Fibroblast of skin of abdomen (primary cell): ENCODE measurements at regions not wholly inside any gene's neighbourhood (a gene's known extent, or its start where the extent isn't known, plus 50 kb on each side); places are given as distances from the start of the nearest gene placed in this dataset.
A peak's percentile ranks its signal among the peaks of the same experiment; 100 is the strongest.

ENCODE experiments used
- DNase-seq: peaks from one replicate; pipeline ENCODE4 v3.0.0-alpha.2; 2013

- no peak for DNase-seq
Observed at GRCh38 chr3:147760941-147761340, 351.8 kb downstream of the ZIC1 start.

GRCh38 chr3:147773116-147773630, 364.0 kb downstream of the ZIC1 start:
- DNase-seq, result peak; percentile 4

GRCh38 chr3:147775411-147775810, 366.2 kb downstream of the ZIC1 start:
- DNase-seq, result no peak

GRCh38 chr3:147775816-147776530, 366.8 kb downstream of the ZIC1 start:
- no peak for DNase-seq

- DNase-seq, result peak; percentile 12
Observed at GRCh38 chr3:147793841-147794240, 384.7 kb downstream of the ZIC1 start.

- DNase-seq, result no peak
Observed at GRCh38 chr3:147794596-147794995, 385.4 kb downstream of the ZIC1 start.

- no peak for DNase-seq
Observed at GRCh38 chr3:147795418-147795817, 386.3 kb downstream of the ZIC1 start.

- peak; percentile 16 for DNase-seq
Observed at GRCh38 chr3:147797095-147797494, 387.9 kb downstream of the ZIC1 start.

- no peak for DNase-seq
Observed at GRCh38 chr3:147799601-147800000, 390.4 kb downstream of the ZIC1 start.

GRCh38 chr3:147807776-147808175, 398.6 kb downstream of the ZIC1 start:
- DNase-seq, result no peak

GRCh38 chr3:147809206-147809605, 400.0 kb downstream of the ZIC1 start:
- no peak for DNase-seq

- DNase-seq, result no peak
Observed at GRCh38 chr3:147812186-147812911, 403.2 kb downstream of the ZIC1 start.

- no peak for DNase-seq
Observed at GRCh38 chr3:147813256-147813655, 404.1 kb downstream of the ZIC1 start.

- DNase-seq, result peak; percentile 12
Observed at GRCh38 chr3:147816752-147817151, 407.6 kb downstream of the ZIC1 start.

GRCh38 chr3:147832611-147833010, 423.4 kb downstream of the ZIC1 start:
- DNase-seq, result no peak

- DNase-seq, result no peak
Observed at GRCh38 chr3:147836330-147836729, 427.2 kb downstream of the ZIC1 start.

GRCh38 chr3:147838652-147839051, 429.5 kb downstream of the ZIC1 start:
- no peak for DNase-seq

GRCh38 chr3:147843331-147843730, 434.2 kb downstream of the ZIC1 start:
- DNase-seq, result peak; percentile 14

GRCh38 chr3:147846293-147846692, 437.1 kb downstream of the ZIC1 start:
- no peak for DNase-seq

- DNase-seq, result no peak
Observed at GRCh38 chr3:147846854-147847478, 437.8 kb downstream of the ZIC1 start.

GRCh38 chr3:147851062-147851461, 441.9 kb downstream of the ZIC1 start:
- DNase-seq, result no peak

GRCh38 chr3:147854542-147854941, 445.4 kb downstream of the ZIC1 start:
- no peak for DNase-seq

GRCh38 chr3:147864754-147865354, 455.7 kb downstream of the ZIC1 start:
- no peak for DNase-seq
